Mesothelial cell of epicardium (in vitro differentiated cells): ENCODE measurements at regions not wholly inside any gene's neighbourhood (a gene's known extent, or its start where the extent isn't known, plus 50 kb on each side); places are given as distances from the start of the nearest gene placed in this dataset.

ENCODE experiments used
- DNase-seq, 2 experiments: peaks; one replicate each; pipeline ENCODE4 v3.0.0; 2021; ENCODE audit warnings: low spot score in 2 of 2; ENCODE audit not compliant: unreplicated experiment in 2 of 2
- H3K27ac Mint-ChIP-seq: 2 replicates; pipeline ENCODE4 v1.8.0; 2021; ENCODE audit warnings: mixed read lengths
- H3K27me3 Mint-ChIP-seq: 2 replicates; pipeline ENCODE4 v1.8.0; 2021; ENCODE audit warnings: low read depth, mixed read lengths
- H3K36me3 Mint-ChIP-seq: 2 replicates; pipeline ENCODE4 v1.8.0; 2021; ENCODE audit warnings: mixed read lengths
- H3K4me1 Mint-ChIP-seq: 2 replicates; pipeline ENCODE4 v1.8.0; 2021; ENCODE audit warnings: mixed read lengths
- H3K4me3 Mint-ChIP-seq: 2 replicates; pipeline ENCODE4 v1.8.0; 2021; ENCODE audit warnings: mild to moderate bottlenecking, moderate library complexity, mixed read lengths
- H3K9me3 Mint-ChIP-seq: 2 replicates; pipeline ENCODE4 v1.8.0; 2021; ENCODE audit warnings: mixed read lengths
- CTCF ChIP-seq: fragments of 200-600 bp; sonication (generic); IDR thresholded peaks from one replicate; pipeline ENCODE4 v1.5.0; 2021; ENCODE audit warnings: antibody characterized with exemption; ENCODE audit not compliant: unreplicated experiment

- Mint-ChIP-seq H3K4me3 (no peak overlapping the region), H3K27ac (no peak overlapping the region), H3K27me3 (peaks cover 7% of the 10 kb centered on the region), H3K9me3 (no peaks in the 10 kb centered on the region), H3K4me1 (peaks cover 13% of the 10 kb centered on the region), H3K36me3 (no peaks in the 10 kb centered on the region)
- DNase-seq, result no peak
- TF ChIP-seq CTCF, result no peak
Measured at GRCh38 chr9:20030671-20031070, 241.8 kb upstream of the SLC24A2 start.

DNA sequence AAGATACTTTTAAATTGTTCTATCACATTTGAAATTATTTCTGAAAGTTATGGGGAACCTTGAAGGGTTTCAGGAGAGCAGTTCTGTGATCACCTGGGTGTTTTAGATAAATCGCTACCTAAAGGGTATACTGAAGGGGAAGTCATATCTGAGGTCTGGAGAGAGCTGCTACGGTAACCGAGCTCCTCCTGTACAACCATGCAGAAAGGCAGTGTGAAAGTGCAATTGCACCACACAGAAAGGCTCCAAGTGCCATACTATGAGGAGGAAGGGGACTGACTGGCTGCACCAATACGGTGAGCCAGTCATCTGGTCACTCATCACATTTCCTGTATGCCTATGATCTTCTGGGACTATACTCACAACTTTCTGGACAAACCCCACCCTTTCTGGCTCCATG lies 241.4 kb upstream of the SLC24A2 start:
- Mint-ChIP-seq H3K27me3 (peaks cover 7% of the 10 kb centered on the region), H3K4me3 (no peak overlapping the region), H3K4me1 (peaks cover 13% of the 10 kb centered on the region), H3K27ac (no peak overlapping the region), H3K36me3 (no peaks in the 10 kb centered on the region), H3K9me3 (no peaks in the 10 kb centered on the region)
- no peak for TF ChIP-seq CTCF
- no peak for DNase-seq

DNA sequence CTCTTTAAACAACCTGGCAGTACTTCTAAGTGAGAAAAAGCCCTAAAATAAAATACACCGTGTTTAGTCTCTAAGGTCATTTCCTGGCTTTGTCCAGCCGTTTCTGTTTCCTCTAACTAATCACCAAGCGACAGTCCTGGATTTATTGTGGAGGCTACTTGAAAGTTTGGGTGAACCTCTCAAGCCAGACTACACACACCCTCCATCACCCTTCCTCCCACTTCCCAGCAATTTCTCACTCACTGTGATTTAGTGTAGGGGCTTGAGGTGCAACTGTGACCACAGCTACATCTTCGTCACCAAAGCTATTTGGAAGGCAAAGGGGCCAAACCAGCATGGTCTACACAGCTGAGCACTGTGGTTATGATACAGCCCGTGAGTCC lies 240.0 kb upstream of the SLC24A2 start:
- TF ChIP-seq CTCF, result no peak
- no peak for DNase-seq
- no peaks in the 10 kb centered on the region for H3K9me3 Mint-ChIP-seq
- H3K36me3 Mint-ChIP-seq, result no peaks in the 10 kb centered on the region
- no peak overlapping the region for H3K27ac Mint-ChIP-seq
- H3K27me3 Mint-ChIP-seq, result peaks cover 7% of the 10 kb centered on the region
- no peak overlapping the region for H3K4me3 Mint-ChIP-seq
- peaks cover 16% of the 10 kb centered on the region for H3K4me1 Mint-ChIP-seq

DNA sequence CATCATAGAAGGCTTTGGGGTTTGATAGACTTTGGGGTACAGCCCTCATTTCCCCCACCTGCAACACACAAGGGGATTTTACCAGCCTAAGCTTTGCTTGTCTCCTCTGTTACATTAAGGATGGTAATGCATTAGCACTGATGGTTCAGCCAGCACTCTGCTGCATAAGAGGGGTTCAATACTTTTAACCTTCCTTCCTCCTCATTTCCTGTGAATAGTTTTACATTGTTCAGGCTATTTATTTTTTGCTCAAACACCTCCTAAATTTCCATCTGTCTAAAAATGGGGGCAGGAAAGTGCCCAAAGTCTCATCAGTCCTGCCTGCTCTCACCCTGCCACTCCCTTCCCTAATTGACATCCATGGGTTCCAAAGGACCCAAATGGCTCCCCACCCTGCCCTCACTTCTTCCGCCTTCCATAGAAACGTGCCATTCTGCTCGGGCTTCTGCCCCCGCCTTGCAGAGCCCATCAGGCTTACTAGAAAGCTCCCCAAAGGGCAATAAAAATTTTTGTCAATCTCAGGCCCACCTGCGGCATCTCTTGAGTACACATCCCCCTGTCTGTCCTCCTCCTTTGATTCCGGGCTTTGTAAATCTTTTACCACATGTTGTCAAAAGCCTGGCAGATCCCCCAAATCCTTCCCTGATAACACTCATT lies 239.5 kb upstream of the SLC24A2 start:
- H3K36me3 Mint-ChIP-seq, result no peaks in the 10 kb centered on the region
- peaks cover 15% of the 10 kb centered on the region for H3K4me1 Mint-ChIP-seq
- no peak overlapping the region for H3K27ac Mint-ChIP-seq
- no peak for DNase-seq
- no peaks in the 10 kb centered on the region for H3K9me3 Mint-ChIP-seq
- no peak overlapping the region for H3K4me3 Mint-ChIP-seq
- TF ChIP-seq CTCF, result no peak
- H3K27me3 Mint-ChIP-seq, result peaks cover 7% of the 10 kb centered on the region

DNA sequence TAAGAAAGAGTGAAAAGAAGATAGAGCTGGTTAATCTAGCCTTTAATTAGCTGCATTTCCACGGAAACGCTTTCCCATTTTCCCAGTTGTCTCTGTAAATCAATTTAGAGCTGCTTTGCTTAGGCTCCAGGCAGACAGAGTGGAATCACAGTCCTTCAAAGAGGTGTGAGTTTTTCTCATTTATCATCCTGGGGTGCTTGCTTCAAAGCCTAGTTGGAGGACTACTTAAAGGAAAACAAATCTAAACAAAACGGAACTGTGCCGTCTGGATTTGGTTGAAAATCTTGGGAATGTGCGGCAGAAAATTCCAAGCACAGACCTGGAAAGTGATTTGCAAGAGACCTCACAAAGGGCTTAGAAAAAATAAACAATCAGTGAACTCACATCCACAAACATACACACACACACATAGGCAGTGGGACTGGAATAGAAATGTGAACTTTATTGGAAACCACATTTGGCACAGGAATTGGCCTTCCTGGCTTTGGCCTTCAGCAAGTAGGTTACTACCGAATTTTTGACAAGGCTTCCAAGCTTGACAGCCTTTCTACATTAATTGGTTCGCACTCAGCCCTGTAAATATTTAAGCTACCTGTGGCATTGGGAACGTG lies 235.2 kb upstream of the SLC24A2 start:
- Mint-ChIP-seq H3K36me3 (no peaks in the 10 kb centered on the region), H3K9me3 (no peaks in the 10 kb centered on the region), H3K4me3 (no peak overlapping the region), H3K4me1 (peaks cover 14% of the 10 kb centered on the region), H3K27me3 (peaks cover 4% of the 10 kb centered on the region), H3K27ac (no peak overlapping the region)
- no peak for DNase-seq
- TF ChIP-seq CTCF, result no peak
